ENCODE measurements at regions not wholly inside any gene's neighbourhood (a gene's known extent, or its start where the extent isn't known, plus 50 kb on each side); places are given as distances from the start of the nearest gene placed in this dataset.

GRCh38 chr7:125681508-125681907, 751.9 kb upstream of the POT1 start:
- Histone ChIP-seq H3K9me3 (ENCODE audit: low read length) (no peaks in the 10 kb centered on the region), H3K27ac (ENCODE audit: low read depth, low read length) (no peak overlapping the region), H3K4me1 (ENCODE audit: insufficient read depth, low read length) (no peaks in the 10 kb centered on the region), H3K4me3 (ENCODE audit: low read length) (no peak overlapping the region), H3K27me3 (ENCODE audit: insufficient read depth, low read length, poor library complexity, severe bottlenecking) (no peaks in the 10 kb centered on the region), H3K36me3 (ENCODE audit: insufficient read depth, low read length) (no peaks in the 10 kb centered on the region)
- peaks cover 0 to 18% (median 6%) of the 10 kb centered on the region in 5 donors for H3K9me3 Mint-ChIP-seq
- H3K36me3 Mint-ChIP-seq = no peaks in the 10 kb centered on the region
- no peak for DNase-seq
- no peak overlapping the region for H3K4me3 Mint-ChIP-seq
- H3K4me1 Mint-ChIP-seq = no peaks in the 10 kb centered on the region
- CTCF ChIA-PET = no interaction called here
- no peak overlapping the region for H3K27ac Mint-ChIP-seq
- POLR2A ChIA-PET = no interaction called here
- no peaks in the 10 kb centered on the region for H3K27me3 Mint-ChIP-seq

- no peaks in the 10 kb centered on the region for H3K36me3 ChIP-seq (ENCODE audit: insufficient read depth, low read length)
- CTCF ChIA-PET = no interaction called here
- H3K4me3 ChIP-seq (ENCODE audit: low read length) = no peak overlapping the region
- H3K4me1 ChIP-seq (ENCODE audit: insufficient read depth, low read length) = no peaks in the 10 kb centered on the region
- no peaks in the 10 kb centered on the region for H3K27me3 Mint-ChIP-seq
- DNase-seq = no peak
- no peaks in the 10 kb centered on the region for H3K27me3 ChIP-seq (ENCODE audit: insufficient read depth, low read length, poor library complexity, severe bottlenecking)
- peaks cover 0 to 17% (median 9%) of the 10 kb centered on the region in 5 donors for H3K9me3 Mint-ChIP-seq
- H3K27ac Mint-ChIP-seq = no peak overlapping the region
- H3K27ac ChIP-seq (ENCODE audit: low read depth, low read length) = no peak overlapping the region
- no peaks in the 10 kb centered on the region for H3K36me3 Mint-ChIP-seq
- H3K4me3 Mint-ChIP-seq = no peak overlapping the region
- H3K9me3 ChIP-seq (ENCODE audit: low read length) = no peaks in the 10 kb centered on the region
- POLR2A ChIA-PET = no interaction called here
- H3K4me1 Mint-ChIP-seq = no peaks in the 10 kb centered on the region
These were observed 749.1 kb upstream of the POT1 start for GRCh38 chr7:125678771-125679170.

- no peak overlapping the region for H3K27ac Mint-ChIP-seq
- ChIA-PET CTCF (no interaction called here), POLR2A (no interaction called here)
- H3K36me3 ChIP-seq (ENCODE audit: insufficient read depth, low read length) = no peaks in the 10 kb centered on the region
- no peaks in the 10 kb centered on the region for H3K36me3 Mint-ChIP-seq
- H3K27me3 ChIP-seq (ENCODE audit: insufficient read depth, low read length, poor library complexity, severe bottlenecking) = no peaks in the 10 kb centered on the region
- H3K4me1 ChIP-seq (ENCODE audit: insufficient read depth, low read length) = no peaks in the 10 kb centered on the region
- peaks cover 0 to 15% (median 4%) of the 10 kb centered on the region in 5 donors for H3K9me3 Mint-ChIP-seq
- no peaks in the 10 kb centered on the region for H3K9me3 ChIP-seq (ENCODE audit: low read length)
- no peak for DNase-seq
- H3K27me3 Mint-ChIP-seq = no peaks in the 10 kb centered on the region
- no peak overlapping the region for H3K4me3 Mint-ChIP-seq
- H3K4me3 ChIP-seq (ENCODE audit: low read length) = no peak overlapping the region
- no peaks in the 10 kb centered on the region for H3K4me1 Mint-ChIP-seq
- no peak overlapping the region for H3K27ac ChIP-seq (ENCODE audit: low read depth, low read length)
These were observed 746.0 kb upstream of the POT1 start for GRCh38 chr7:125675640-125676039.

- DNase-seq = no peak
- CTCF ChIA-PET = no interaction called here
- H3K4me1 ChIP-seq (ENCODE audit: insufficient read depth, low read length) = no peaks in the 10 kb centered on the region
- no peak overlapping the region for H3K4me3 ChIP-seq (ENCODE audit: low read length)
- Mint-ChIP-seq H3K36me3 (no peaks in the 10 kb centered on the region), H3K4me3 (no peak overlapping the region), H3K27ac (no peak overlapping the region), H3K4me1 (no peaks in the 10 kb centered on the region), H3K27me3 (no peaks in the 10 kb centered on the region), H3K9me3 (peaks cover 0 to 15% (median 4%) of the 10 kb centered on the region in 5 donors)
- no peak overlapping the region for H3K27ac ChIP-seq (ENCODE audit: low read depth, low read length)
- H3K36me3 ChIP-seq (ENCODE audit: insufficient read depth, low read length) = no peaks in the 10 kb centered on the region
- POLR2A ChIA-PET = no interaction called here
- H3K27me3 ChIP-seq (ENCODE audit: insufficient read depth, low read length, poor library complexity, severe bottlenecking) = no peaks in the 10 kb centered on the region
- no peaks in the 10 kb centered on the region for H3K9me3 ChIP-seq (ENCODE audit: low read length)
These were observed 745.5 kb upstream of the POT1 start for GRCh38 chr7:125675169-125675568.

- Histone ChIP-seq H3K27ac (ENCODE audit: low read depth, low read length) (no peak overlapping the region), H3K27me3 (ENCODE audit: insufficient read depth, low read length, poor library complexity, severe bottlenecking) (no peaks in the 10 kb centered on the region), H3K4me1 (ENCODE audit: insufficient read depth, low read length) (no peaks in the 10 kb centered on the region), H3K9me3 (ENCODE audit: low read length) (no peaks in the 10 kb centered on the region), H3K4me3 (ENCODE audit: low read length) (no peak overlapping the region), H3K36me3 (ENCODE audit: insufficient read depth, low read length) (no peaks in the 10 kb centered on the region)
- no peak overlapping the region for H3K27ac Mint-ChIP-seq
- H3K27me3 Mint-ChIP-seq = no peaks in the 10 kb centered on the region
- peaks cover 2 to 18% (median 5%) of the 10 kb centered on the region in 5 donors for H3K9me3 Mint-ChIP-seq
- CTCF ChIA-PET = no interaction called here
- no peaks in the 10 kb centered on the region for H3K4me1 Mint-ChIP-seq
- POLR2A ChIA-PET = no interaction called here
- no peak for DNase-seq
- no peak overlapping the region for H3K4me3 Mint-ChIP-seq
- no peaks in the 10 kb centered on the region for H3K36me3 Mint-ChIP-seq
These were observed 741.4 kb upstream of the POT1 start for GRCh38 chr7:125670926-125671572.

GRCh38 chr7:125668321-125668993, 738.8 kb upstream of the POT1 start:
- Histone ChIP-seq H3K36me3 (ENCODE audit: insufficient read depth, low read length) (no peaks in the 10 kb centered on the region), H3K4me1 (ENCODE audit: insufficient read depth, low read length) (no peaks in the 10 kb centered on the region), H3K9me3 (ENCODE audit: low read length) (no peaks in the 10 kb centered on the region), H3K27ac (ENCODE audit: low read depth, low read length) (no peak overlapping the region), H3K27me3 (ENCODE audit: insufficient read depth, low read length, poor library complexity, severe bottlenecking) (no peaks in the 10 kb centered on the region), H3K4me3 (ENCODE audit: low read length) (no peak overlapping the region)
- DNase-seq = no peak
- Mint-ChIP-seq H3K4me1 (no peaks in the 10 kb centered on the region), H3K4me3 (no peak overlapping the region), H3K27me3 (no peaks in the 10 kb centered on the region), H3K36me3 (no peaks in the 10 kb centered on the region), H3K9me3 (peaks cover 2 to 14% (median 3%) of the 10 kb centered on the region in 5 donors), H3K27ac (peak overlapping the region in 1 of 8 donors; percentile 64)
- CTCF ChIA-PET = no interaction called here
- POLR2A ChIA-PET = no interaction called here

GRCh38 chr7:125664625-125665024, 735.0 kb upstream of the POT1 start:
- H3K4me1 ChIP-seq (ENCODE audit: insufficient read depth, low read length) = no peaks in the 10 kb centered on the region
- no peaks in the 10 kb centered on the region for H3K36me3 ChIP-seq (ENCODE audit: insufficient read depth, low read length)
- no peak for DNase-seq
- H3K27me3 ChIP-seq (ENCODE audit: insufficient read depth, low read length, poor library complexity, severe bottlenecking) = no peaks in the 10 kb centered on the region
- Mint-ChIP-seq H3K27me3 (no peaks in the 10 kb centered on the region), H3K9me3 (peaks cover 2 to 27% (median 11%) of the 10 kb centered on the region in 5 donors), H3K27ac (no peak overlapping the region), H3K4me3 (no peak overlapping the region), H3K4me1 (no peaks in the 10 kb centered on the region), H3K36me3 (no peaks in the 10 kb centered on the region)
- H3K4me3 ChIP-seq (ENCODE audit: low read length) = no peak overlapping the region
- H3K27ac ChIP-seq (ENCODE audit: low read depth, low read length) = no peak overlapping the region
- ChIA-PET CTCF (no interaction called here), POLR2A (no interaction called here)
- no peaks in the 10 kb centered on the region for H3K9me3 ChIP-seq (ENCODE audit: low read length)

- no peaks in the 10 kb centered on the region for H3K9me3 ChIP-seq (ENCODE audit: low read length)
- H3K4me3 Mint-ChIP-seq = no peak overlapping the region
- no peak overlapping the region for H3K27ac ChIP-seq (ENCODE audit: low read depth, low read length)
- H3K27me3 ChIP-seq (ENCODE audit: insufficient read depth, low read length, poor library complexity, severe bottlenecking) = no peaks in the 10 kb centered on the region
- H3K9me3 Mint-ChIP-seq = peaks cover 2 to 27% (median 8%) of the 10 kb centered on the region in 5 donors
- no peaks in the 10 kb centered on the region for H3K4me1 ChIP-seq (ENCODE audit: insufficient read depth, low read length)
- ChIA-PET CTCF (no interaction called here), POLR2A (no interaction called here)
- H3K36me3 ChIP-seq (ENCODE audit: insufficient read depth, low read length) = no peaks in the 10 kb centered on the region
- no peak overlapping the region for H3K4me3 ChIP-seq (ENCODE audit: low read length)
- no peaks in the 10 kb centered on the region for H3K4me1 Mint-ChIP-seq
- H3K27ac Mint-ChIP-seq = no peak overlapping the region
- H3K27me3 Mint-ChIP-seq = no peaks in the 10 kb centered on the region
- DNase-seq = no peak
- no peaks in the 10 kb centered on the region for H3K36me3 Mint-ChIP-seq
These were observed 734.3 kb upstream of the POT1 start for GRCh38 chr7:125663961-125664360.
